Posterior cingulate gyrus (tissue), 11 donors: ENCODE measurements at regions not wholly inside any gene's neighbourhood (a gene's known extent, or its start where the extent isn't known, plus 50 kb on each side); places are given as distances from the start of the nearest gene placed in this dataset.

Experiments
- DNase-seq, 10 donors: peaks; one replicate each; pipeline versions ENCODE4 v3.0.0 to v3.0.0-alpha.2; 2020 to 2021; ENCODE audit warnings: mixed read lengths in 3 of 10
- intact Hi-C: fragments of 100-400 bp; cut with DNase I; formaldehyde crosslinking; loops from one replicate; pipeline ENCODE4 v1.15.1; 2023

GRCh38 chr17:69818467-69818866 is 256.6 kb upstream of the KCNJ16 start:
- intact Hi-C loops, result no loop called here
- DNase-seq, result no peak

- intact Hi-C loops, result no loop called here
- no peak for DNase-seq
Measured at GRCh38 chr17:69819316-69820087, 255.5 kb upstream of the KCNJ16 start.

DNA sequence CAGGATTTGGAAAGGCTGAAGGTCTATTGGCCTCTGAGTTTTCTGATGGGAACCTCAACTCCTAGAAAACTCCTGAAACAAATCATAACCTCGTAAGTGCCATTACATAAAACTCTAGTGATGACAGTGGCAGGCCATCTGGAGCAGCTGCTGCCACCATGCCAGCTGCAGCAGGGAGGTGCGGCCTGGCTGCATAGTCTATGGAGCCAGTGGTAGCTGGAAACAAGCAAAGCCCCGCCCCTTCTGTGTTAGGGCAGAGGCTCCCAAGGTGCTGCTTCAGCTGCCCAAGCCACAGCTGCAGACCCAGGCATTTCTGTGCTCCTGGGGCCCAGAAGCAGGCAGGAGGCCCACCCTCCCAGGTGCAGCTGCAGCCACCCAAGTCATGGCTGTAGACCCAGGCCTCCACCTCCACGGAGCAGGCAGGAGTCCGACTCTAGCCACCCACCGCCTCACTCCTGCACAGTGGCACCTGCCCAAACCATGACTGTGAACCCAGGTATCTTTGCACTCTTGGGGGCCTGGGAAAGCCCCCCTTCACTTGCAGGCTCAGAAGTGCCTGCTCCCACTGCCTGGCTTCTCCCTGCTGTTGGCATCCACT is 254.1 kb upstream of the KCNJ16 start:
- peak in 2 of 10 donors; percentile 58 to 70 for DNase-seq
- intact Hi-C loops, result no loop called here

- peak in 3 of 10 donors; percentile 36 to 62 (median 57) for DNase-seq
- intact Hi-C loops, result no loop called here
Measured at GRCh38 chr17:69822314-69822875, 252.6 kb upstream of the KCNJ16 start.

DNA sequence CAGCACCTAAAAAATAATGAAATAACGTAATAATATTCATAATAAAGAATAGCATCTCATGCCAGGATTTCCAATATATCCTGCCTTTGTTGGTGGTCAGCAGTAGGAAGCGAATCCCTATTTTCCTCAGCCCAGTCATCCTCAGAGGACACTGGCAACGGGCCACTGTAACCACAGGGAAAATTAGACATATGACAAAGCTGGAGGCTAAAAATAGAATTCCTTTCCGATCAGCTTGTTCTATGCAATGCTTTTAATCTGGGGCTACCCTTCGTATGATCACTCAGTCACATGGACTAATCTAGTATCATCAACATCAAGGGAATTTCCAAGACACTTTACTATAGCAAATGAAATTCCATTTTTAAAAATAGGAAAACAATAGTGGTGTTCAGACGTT is 246.9 kb upstream of the KCNJ16 start:
- intact Hi-C loops, result no loop called here
- no peak for DNase-seq

DNA sequence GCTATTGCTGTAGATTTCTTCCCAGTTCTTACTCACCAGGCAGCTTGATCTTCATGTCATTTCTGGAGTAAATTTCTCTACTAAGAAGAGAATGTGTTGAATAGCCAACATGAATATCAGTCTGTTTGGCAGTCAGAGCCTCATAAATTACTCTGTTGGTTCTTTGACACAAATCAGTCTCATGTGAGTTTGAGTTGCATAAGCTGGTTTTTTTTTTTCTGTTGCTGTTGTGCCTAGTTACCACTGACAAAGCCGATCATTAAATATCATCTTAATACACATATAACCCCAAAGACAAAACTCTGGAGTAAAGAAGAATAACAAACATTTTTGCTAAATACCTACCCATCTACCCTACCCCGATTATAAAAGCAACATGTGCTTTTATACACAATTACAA is 240.5 kb upstream of the KCNJ16 start:
- intact Hi-C loops, result no loop called here
- DNase-seq, result no peak

GRCh38 chr17:69851736-69852135 is 223.3 kb upstream of the KCNJ16 start:
- intact Hi-C loops, result no loop called here
- no peak for DNase-seq

DNA sequence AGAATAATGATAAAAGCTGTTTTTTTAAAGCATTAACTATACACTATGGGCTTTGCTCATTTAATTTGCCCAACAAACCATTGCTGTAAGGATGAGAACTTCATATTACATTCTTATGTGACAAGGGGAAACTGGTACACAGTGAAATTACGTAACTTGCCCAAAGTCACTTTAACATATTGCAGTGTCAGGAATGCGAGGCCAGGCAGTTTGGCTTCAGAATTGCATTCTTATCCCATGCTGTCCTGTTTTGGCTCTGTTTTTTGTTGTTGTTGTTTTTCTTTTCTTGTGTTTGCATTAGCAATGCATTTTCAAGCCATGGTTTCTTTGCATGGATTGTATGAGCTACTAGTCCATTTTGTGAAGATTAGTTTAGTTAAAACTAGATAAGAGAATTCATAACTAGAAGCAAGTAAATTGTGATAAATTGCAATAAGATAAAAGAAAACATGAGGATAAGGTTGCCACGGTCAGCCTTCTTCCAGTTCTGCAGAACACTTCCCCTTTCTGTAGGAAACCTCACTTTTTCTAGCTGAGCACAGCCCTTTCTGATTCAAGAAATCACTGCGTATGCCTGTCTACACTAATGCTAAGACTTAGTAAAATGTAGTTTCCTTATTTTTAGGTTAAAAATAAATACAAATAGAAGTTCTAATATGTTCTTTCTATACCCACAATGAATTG is 221.3 kb upstream of the KCNJ16 start:
- no peak for DNase-seq
- intact Hi-C loops, result no loop called here

DNA sequence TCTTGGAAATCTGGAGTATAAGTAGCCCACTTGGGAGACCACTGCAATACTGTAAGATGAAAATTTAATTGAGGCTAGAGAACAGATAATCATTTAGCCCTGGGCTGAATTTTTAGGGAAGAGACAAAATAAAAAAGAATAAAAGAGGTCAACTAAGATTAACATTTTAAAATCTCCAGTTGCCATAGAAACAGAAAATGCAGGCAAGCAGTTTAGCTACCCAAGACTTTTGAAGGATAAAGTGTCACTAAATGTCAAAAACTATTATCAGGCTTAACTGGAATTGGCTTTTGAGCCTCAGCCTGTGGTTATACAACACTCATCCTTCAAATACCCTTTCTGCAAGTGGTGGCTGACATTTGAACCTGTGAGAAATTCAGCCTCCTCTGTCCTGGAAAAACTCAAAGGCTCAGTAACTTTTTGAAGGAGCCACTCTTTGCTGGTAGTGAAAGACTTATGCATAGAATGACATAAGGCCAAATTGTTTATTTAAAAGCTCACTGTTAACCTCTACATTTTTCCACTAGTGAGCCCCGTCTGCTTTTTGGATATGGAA is 220.7 kb upstream of the KCNJ16 start:
- DNase-seq, result no peak
- intact Hi-C loops, result no loop called here

DNA sequence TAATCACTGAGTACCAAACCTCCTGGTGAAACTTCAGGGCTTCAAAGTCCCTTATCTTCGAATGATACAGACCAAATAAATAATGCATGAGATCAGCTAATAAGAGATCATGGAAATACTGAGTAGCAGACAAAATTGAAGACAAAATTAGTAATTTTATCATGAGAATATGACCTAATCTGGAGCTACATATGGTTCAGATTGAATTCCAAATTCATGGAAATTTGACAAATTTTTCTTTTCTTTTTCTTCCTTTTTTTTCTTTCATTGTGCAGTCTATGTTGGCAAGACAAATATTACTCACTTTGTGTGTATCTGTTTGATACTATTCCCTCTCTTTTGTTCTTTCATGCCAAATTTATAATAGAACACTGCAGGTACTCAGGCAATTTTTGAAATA is 218.1 kb upstream of the KCNJ16 start:
- intact Hi-C loops, result no loop called here

DNA sequence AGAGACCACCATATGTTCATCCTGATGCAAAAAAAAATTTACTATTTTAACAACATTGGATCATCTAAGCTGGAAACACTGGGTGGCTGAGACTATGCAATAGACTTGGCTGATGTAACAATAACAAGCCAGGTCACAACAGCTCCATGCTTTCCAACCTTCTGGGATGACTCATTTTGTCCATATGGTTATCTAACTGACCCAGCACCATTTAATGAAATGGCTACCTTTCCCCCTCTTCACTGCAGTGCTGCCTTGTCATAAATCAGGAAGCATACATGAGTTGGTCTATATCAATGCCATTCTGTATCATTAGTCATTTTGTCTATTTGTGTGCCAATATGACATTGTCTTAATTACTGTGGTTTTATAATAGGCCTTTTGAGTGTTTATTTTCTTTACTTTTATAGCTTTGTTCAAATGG is 217.6 kb upstream of the KCNJ16 start:
- intact Hi-C loops, result no loop called here
- no peak for DNase-seq

More for the DNA sequence above, 218.1 kb upstream of the KCNJ16 start:
- no peak for DNase-seq

GRCh38 chr17:69858460-69858859 is 216.6 kb upstream of the KCNJ16 start:
- intact Hi-C loops, result no loop called here
- DNase-seq, result no peak

DNA sequence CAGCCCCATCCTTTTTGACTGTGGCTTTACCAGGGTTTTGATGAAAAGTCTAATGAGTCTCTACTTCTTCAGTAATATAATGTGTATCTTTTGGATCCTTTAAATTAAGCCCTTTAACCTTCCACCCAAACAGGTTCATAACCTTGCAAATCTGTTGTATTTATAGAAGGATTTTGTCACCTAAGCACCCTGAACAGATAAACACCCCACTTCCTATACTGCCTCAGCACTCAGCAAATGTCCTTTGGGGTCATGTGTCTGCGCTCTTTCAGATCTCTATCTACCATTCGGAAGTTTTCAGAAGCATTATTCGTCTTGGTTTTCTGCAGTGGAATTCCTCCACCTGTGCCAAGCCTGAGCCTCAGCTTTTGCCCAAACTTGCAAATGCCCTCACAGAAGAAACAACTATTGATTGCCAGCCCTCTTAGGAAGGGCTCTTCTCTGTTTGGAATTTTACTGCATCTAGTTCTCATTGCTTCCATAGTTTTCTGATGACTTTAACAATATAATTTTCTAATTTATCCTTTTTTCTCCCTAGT is 214.8 kb upstream of the KCNJ16 start:
- no peak for DNase-seq
- intact Hi-C loops, result no loop called here

GRCh38 chr17:69864462-69864861 is 210.6 kb upstream of the KCNJ16 start:
- intact Hi-C loops, result no loop called here

DNA sequence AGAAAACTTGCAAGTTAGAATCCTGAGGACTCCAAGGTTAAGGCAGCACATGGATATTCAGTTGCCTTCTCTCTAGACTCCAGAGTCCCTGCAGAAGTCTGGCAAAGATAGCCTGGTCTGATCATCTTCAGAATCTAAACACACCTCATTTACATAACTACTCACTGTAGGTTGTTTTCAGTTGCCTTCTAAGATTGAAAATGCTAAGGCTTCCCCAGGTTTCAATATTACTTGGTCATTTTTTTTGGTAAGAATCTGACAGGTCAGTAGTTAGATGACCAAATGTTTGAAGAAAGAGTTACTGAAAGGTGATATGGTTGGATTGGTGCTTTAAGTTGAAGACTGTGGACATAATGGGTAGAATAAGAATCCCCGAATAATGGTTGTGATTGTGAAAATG is 205.4 kb upstream of the KCNJ16 start:
- intact Hi-C loops, result no loop called here
- DNase-seq, result no peak

More at GRCh38 chr17:69864462-69864861, 210.6 kb upstream of the KCNJ16 start:
- no peak for DNase-seq

DNA sequence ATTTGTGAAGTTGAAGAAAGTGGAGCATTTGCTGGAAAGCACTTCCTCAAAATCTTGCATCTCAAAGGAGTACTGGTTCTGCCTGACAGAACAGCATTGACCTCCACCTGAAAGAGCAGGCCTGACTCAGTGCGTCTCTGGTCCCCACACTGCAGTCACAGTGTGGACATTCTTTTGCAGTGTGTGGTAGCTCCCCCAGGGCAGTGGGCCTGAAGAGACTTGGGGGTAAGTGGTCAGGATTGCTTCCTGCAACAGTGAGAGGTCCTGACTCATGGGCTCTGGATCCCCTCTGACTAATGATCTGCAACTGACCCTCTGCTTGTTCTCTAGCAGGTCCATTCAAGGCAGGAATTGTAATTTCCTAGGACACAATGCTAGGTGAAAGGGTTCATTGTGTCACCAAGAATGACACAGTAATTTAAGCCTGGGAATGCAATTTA is 204.9 kb upstream of the KCNJ16 start:
- intact Hi-C loops, result no loop called here
- no peak for DNase-seq

DNA sequence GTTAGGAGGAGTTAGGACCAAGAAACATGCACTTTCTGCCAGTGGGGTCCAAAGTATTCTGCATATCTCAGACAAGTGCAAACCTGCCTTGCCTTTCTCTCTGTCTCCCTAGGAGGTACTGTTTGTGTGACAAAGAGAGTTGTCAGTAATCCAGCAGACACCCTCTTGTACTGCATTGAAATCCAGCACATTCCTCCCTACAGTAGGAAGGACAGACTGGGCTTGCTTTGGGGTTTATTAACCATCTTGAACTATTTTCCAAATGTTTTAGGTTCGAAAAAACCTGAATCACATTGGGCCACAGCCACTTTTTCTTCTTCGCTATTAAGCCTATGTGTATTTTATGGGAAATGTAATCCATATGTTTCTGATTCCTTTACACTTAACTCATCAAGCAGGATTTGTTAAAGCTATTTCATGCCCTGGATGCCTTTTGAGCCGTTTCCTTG is 204.2 kb upstream of the KCNJ16 start:
- intact Hi-C loops, result no loop called here

DNA sequence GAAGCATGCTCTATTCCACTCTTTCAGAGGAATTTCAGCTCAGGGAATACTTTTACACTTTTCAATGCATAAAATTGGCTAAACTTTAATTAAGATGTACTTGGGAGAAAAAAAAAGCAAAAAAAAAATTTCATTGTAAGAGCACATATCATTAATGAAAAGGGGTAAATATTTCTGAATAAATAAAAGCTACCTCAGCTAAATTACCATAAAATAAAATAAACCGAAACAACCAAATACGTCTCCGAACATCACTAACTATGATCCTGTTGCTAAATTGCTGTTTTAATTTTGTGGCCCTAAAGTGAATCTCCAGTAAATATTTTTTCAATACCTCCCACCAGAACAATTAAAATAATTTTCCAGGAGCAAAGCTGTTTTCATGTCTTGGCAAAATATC is 203.7 kb upstream of the KCNJ16 start:
- intact Hi-C loops, result no loop called here

More for the DNA sequence above, 204.2 kb upstream of the KCNJ16 start:
- no peak for DNase-seq

DNA sequence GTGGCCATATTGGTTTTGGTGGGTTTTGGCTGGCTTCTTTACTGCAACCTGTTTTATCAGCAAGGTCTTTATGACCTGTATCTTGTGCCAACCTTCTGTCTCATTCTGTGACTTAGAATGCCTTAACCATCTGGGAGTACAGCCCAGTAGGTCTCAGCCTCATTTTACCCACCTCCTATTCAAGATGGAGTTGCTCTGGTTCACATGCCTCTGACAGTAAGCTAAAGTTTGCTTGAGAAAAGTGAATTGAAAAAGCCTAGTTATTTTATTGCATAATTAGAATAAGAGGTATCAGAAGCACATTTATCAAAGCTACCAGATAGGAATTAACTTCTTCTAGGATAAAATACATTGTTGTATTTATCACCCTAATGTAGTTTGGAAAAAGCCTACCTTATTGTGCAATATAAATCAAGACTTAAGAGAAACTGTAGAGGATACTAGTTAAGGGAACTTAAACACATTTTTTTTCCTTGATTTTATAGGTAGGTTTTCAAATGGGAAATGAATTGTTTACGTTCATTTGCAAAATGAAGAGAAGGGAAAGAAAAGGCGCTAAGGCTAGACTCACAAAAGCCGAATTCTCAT is 202.3 kb upstream of the KCNJ16 start:
- intact Hi-C loops, result no loop called here
- DNase-seq, result no peak

More for the DNA sequence above, 203.7 kb upstream of the KCNJ16 start:
- DNase-seq, result no peak

- intact Hi-C loops, result no loop called here
- no peak for DNase-seq
Measured at GRCh38 chr17:69874175-69874670, 200.8 kb upstream of the KCNJ16 start.
